Mucosa of stomach (tissue), 1 donor: ENCODE measurements at regions not wholly inside any gene's neighbourhood (a gene's known extent, or its start where the extent isn't known, plus 50 kb on each side); places are given as distances from the start of the nearest gene placed in this dataset.

ENCODE experiments used
- H3K27me3 ChIP-seq: one replicate; pipeline ENCODE4 v1.7.0; 2013; ENCODE audit warnings: mild to moderate bottlenecking, low read length; ENCODE audit not compliant: control insufficient read depth, insufficient read depth
- H3K36me3 ChIP-seq: one replicate; pipeline ENCODE4 v1.7.0; 2013; ENCODE audit warnings: low read length; ENCODE audit not compliant: control insufficient read depth, insufficient read depth
- H3K4me1 ChIP-seq: one replicate; pipeline ENCODE4 v1.7.0; 2013; ENCODE audit warnings: mild to moderate bottlenecking, low read length; ENCODE audit not compliant: control insufficient read depth, insufficient read depth
- H3K4me3 ChIP-seq: one replicate; pipeline ENCODE4 v1.7.0; 2013; ENCODE audit warnings: low read length
- H3K9ac ChIP-seq: one replicate; pipeline ENCODE4 v1.7.0; 2013; ENCODE audit warnings: mild to moderate bottlenecking, low read length, moderate library complexity
- H3K9me3 ChIP-seq: one replicate; pipeline ENCODE4 v1.7.0; 2013; ENCODE audit warnings: mild to moderate bottlenecking, low read length, moderate library complexity; ENCODE audit not compliant: control insufficient read depth
- donor health status: Pancreatic carcinoma.

DNA sequence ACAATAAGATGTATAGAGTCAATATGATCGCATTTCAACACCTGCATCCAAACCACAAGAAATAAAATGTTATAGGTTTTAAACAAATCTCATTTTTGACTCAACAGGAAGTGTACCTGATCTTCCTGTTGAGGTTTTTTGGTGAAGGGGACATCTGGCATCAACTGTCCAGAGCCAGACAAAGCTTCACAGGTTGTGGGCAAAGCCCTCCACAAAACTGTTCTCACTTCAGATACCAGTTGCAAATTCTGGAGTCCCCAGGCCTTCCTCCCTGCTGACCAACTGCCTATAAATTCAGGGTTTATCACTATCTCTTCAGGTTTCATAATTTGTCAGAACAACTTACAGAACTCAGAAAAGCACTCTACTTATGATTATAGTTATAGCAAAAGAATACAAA, 326.1 kb upstream of the CAMK1G start:
- H3K27me3 ChIP-seq: no peaks in the 10 kb centered on the region
- no peaks in the 10 kb centered on the region for H3K4me1 ChIP-seq
- H3K4me3 ChIP-seq: no peak overlapping the region
- H3K9ac ChIP-seq: no peak overlapping the region
- H3K36me3 ChIP-seq: no peaks in the 10 kb centered on the region
- H3K9me3 ChIP-seq: no peaks in the 10 kb centered on the region

DNA sequence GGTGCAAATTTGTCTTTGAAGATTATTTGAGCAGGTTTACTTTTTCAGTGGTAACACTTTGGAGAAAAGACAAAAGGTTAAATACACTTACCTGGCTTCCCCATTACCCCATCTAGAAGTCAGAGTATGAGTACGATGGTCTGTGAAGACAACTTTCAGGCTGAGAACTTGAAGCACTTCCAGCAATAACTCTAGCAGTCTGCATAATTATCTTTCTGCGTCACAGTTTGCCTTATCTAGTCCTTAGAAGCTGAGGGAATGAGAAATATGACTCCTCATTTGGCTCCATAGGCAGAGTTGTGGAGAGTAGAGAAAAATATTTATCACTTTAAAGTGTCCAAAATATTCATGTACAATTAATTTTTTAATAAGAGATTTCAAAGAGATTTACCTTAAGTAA, 323.4 kb upstream of the CAMK1G start:
- H3K9me3 ChIP-seq: no peaks in the 10 kb centered on the region
- H3K9ac ChIP-seq: no peak overlapping the region
- no peak overlapping the region for H3K4me3 ChIP-seq
- H3K27me3 ChIP-seq: no peaks in the 10 kb centered on the region
- no peaks in the 10 kb centered on the region for H3K4me1 ChIP-seq
- no peaks in the 10 kb centered on the region for H3K36me3 ChIP-seq

DNA sequence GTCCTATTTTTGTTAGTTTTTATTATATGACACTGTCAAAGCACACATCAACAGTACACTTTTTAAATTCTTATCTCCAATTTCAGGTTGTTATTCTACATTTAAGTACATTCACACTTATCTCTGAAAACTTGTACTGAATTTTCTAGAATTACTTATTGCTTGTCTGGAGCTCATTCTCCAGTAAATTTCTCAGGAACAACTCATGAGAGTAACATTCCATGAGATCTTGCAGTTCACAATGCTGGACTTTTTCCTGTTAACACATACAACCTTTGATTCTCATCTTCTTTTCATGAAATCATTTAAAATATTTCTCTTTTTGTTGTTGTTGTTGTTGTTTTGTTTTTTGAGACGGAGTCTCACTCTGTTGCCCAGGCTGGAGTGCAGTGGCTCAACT, 320.9 kb upstream of the CAMK1G start:
- H3K4me1 ChIP-seq: no peaks in the 10 kb centered on the region
- no peak overlapping the region for H3K4me3 ChIP-seq
- no peaks in the 10 kb centered on the region for H3K9me3 ChIP-seq
- H3K27me3 ChIP-seq: no peaks in the 10 kb centered on the region
- H3K36me3 ChIP-seq: no peaks in the 10 kb centered on the region
- H3K9ac ChIP-seq: no peak overlapping the region

DNA sequence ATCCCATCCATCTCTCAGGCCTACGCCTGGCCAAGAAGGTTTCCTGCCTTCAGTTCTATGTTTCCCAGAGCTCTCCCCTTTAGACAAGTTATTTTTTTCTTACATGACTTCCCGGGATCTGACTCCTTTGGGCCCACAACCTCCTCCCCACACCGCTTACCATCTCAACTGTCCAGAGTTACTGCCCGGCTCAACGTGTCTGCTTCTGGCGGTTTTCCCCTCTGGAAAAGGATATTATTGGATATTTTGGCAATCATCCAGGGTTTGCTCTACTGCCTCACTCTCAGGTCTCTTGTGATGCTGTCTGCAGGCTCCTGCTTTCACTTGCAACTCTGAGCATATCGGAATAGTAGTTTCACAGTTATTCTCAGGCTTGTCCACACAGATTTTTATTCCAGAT, 318.2 kb upstream of the CAMK1G start:
- Histone ChIP-seq H3K36me3 (no peaks in the 10 kb centered on the region), H3K27me3 (no peaks in the 10 kb centered on the region), H3K9me3 (no peaks in the 10 kb centered on the region), H3K4me1 (no peaks in the 10 kb centered on the region), H3K9ac (no peak overlapping the region), H3K4me3 (no peak overlapping the region)

DNA sequence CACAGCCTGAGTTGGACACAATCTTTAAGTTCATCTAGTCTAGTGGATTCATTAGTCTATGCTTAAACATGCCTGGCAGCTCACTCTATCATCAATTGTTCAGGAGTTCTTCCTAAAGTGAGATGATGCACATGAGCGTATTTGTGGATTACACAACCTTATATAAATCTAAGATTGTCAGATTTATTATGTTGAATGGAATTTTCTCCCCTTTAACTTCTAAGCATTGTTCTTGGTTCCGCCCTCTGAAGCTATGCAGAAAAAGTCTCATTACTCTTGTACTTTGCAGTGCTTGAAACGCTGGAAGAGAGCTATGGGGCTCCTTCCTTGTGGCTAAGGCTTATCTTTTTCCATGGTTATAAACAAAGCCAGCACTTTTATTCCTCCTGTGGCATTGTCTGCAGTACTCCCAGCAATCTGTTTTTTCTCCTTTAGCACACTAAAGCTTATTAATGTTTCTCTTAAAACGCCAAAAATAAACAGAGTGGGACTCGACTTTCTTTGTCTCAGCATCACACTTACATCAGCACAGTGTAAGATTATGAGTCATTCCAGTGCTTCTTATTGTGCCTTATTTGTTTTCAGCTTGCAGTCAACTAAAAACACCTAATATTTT, 316.8 kb upstream of the CAMK1G start:
- no peak overlapping the region for H3K9ac ChIP-seq
- no peak overlapping the region for H3K4me3 ChIP-seq
- H3K9me3 ChIP-seq: no peaks in the 10 kb centered on the region
- no peaks in the 10 kb centered on the region for H3K4me1 ChIP-seq
- no peaks in the 10 kb centered on the region for H3K27me3 ChIP-seq
- no peaks in the 10 kb centered on the region for H3K36me3 ChIP-seq

DNA sequence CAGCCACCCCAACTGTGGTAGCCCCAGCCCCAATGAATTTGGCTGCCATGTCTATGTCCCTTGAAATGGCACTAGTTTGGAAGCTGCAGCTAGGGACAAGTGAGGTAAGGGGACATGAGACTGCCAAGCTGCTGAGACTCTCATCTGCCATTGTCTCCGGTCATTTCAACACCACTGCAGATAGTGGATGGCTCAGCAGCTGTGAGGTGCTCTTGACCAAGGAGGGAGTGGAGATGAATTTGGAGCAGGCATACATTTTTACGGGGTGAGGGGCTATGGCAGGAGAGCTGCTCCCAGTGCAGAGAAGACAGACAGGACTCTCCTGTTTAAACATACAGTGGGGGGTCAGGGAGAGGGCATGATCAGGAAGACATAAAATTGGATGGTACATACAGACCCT, 315.5 kb upstream of the CAMK1G start:
- Histone ChIP-seq H3K27me3 (no peaks in the 10 kb centered on the region), H3K4me1 (no peaks in the 10 kb centered on the region), H3K9me3 (no peaks in the 10 kb centered on the region), H3K36me3 (no peaks in the 10 kb centered on the region), H3K4me3 (no peak overlapping the region), H3K9ac (no peak overlapping the region)

DNA sequence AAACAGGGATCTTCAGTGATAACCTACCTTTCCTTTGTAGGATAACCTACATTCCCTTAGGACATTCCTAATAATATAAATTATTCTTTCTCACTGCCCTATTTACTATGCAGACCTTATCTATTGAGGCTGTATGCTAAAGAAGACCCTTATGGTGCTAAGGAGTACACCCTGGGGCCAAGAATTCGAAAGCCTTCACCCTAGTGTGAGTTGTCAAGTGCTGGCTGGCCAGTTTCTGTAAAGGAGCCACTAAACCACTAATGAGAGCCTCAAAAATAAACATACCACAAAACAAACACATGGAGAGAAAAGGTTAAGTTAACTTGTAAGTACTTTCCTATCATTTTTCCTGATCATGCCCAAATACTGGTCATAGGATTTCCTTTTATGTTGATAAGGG, 315.0 kb upstream of the CAMK1G start:
- H3K9me3 ChIP-seq: no peaks in the 10 kb centered on the region
- H3K27me3 ChIP-seq: no peaks in the 10 kb centered on the region
- no peaks in the 10 kb centered on the region for H3K36me3 ChIP-seq
- no peaks in the 10 kb centered on the region for H3K4me1 ChIP-seq
- no peak overlapping the region for H3K4me3 ChIP-seq
- no peak overlapping the region for H3K9ac ChIP-seq

DNA sequence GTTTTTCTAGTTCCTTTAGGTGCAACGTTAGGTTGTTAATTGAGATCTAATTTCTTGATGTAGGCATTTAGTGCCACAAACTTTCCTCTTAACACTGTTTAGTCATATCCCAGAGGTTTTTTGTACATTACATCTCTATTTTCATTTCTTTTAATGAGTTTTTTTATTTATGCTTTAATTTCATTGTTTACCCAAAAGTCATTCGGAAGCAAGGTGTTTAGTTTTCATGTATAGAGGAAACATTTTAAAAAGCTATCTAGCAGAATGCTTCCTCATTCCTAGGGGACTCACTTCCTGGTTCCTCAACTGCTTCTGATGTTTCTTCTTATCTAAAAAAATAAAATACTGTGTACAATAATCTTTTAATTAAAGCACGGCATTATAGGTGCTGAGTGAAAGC, 307.2 kb upstream of the CAMK1G start:
- Histone ChIP-seq H3K27me3 (no peaks in the 10 kb centered on the region), H3K9me3 (no peaks in the 10 kb centered on the region), H3K9ac (no peak overlapping the region), H3K4me1 (no peaks in the 10 kb centered on the region), H3K36me3 (no peaks in the 10 kb centered on the region), H3K4me3 (no peak overlapping the region)

DNA sequence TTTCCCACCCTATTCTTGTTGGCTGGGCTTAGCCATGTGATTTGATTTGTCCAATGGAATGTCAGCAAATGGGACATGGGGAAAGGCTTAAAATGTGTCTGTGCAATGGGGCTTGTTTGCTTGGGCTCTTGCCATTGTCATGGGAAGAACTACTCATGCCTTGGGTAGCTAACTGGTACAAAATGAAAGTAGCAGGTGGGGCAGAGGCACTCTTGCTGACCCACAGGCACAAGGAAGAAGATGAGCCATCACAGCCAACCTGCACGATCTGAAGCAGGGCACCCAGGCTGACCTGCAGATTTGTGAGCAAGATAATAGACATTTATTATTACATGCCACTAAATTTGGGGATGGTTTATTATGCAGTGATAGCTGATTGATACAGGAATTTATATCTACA, 305.9 kb upstream of the CAMK1G start:
- H3K36me3 ChIP-seq: no peaks in the 10 kb centered on the region
- no peaks in the 10 kb centered on the region for H3K27me3 ChIP-seq
- H3K4me3 ChIP-seq: no peak overlapping the region
- no peaks in the 10 kb centered on the region for H3K4me1 ChIP-seq
- no peak overlapping the region for H3K9ac ChIP-seq
- no peaks in the 10 kb centered on the region for H3K9me3 ChIP-seq

DNA sequence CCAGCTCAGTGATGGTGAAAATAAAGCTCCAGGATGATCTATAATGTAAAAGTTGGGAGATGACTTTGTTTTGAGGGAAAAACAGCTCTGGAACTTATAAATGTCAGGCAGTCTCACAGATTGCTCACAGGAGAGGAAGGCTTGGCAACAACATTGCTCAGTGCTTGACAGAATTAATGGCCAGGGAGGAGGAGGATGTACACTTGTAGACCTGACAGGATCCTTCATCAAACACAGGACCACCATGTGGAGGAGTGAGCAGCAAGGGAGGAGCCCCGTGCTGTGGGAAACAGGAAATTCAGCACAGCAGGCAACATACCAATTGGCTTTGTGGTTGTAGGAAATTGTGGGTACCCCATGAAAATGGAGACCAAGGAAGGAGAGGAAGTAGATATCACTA, 291.8 kb upstream of the CAMK1G start:
- no peaks in the 10 kb centered on the region for H3K36me3 ChIP-seq
- H3K9ac ChIP-seq: no peak overlapping the region
- no peak overlapping the region for H3K4me3 ChIP-seq
- no peaks in the 10 kb centered on the region for H3K4me1 ChIP-seq
- no peaks in the 10 kb centered on the region for H3K9me3 ChIP-seq
- H3K27me3 ChIP-seq: no peaks in the 10 kb centered on the region

DNA sequence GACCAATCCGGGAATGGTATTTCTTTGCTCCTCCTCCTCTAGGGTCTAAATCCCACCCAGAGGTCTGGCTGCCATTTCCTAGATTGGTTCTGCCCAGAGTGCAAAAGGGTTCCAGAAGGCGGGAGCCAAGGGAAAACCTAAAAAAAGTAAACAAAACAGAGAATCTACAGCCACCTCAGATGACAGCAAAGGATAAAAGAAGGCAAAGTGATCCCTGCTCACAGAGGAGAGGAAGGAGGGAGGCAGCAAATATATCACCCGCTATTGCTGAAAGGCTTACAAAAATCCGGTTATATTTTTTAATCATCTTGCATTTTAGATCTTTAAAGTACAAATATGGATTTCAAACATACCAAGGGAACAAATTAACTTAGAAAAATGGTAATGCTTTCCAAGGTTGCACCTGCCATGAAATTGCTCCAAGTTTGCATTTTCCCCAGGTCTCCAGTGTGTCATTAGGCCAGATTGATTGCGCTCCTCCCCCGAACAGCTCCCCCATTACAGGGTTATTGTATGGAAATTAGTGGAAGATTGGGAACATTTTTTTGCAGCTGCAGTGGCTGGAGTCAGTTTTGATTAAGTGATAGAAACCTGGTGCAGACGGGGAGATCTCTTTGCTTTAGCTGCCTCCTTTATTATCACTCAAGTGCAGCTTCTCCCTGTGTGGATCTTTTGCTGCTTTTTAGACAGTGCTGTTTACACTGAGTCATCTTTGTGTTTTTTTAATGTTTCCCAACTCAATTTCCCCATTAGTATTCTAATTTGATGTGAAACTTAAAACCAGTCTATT, 280.5 kb upstream of the CAMK1G start:
- no peak overlapping the region for H3K9ac ChIP-seq
- H3K4me3 ChIP-seq: no peak overlapping the region
- H3K4me1 ChIP-seq: no peaks in the 10 kb centered on the region
- no peaks in the 10 kb centered on the region for H3K27me3 ChIP-seq
- no peaks in the 10 kb centered on the region for H3K9me3 ChIP-seq
- no peaks in the 10 kb centered on the region for H3K36me3 ChIP-seq

DNA sequence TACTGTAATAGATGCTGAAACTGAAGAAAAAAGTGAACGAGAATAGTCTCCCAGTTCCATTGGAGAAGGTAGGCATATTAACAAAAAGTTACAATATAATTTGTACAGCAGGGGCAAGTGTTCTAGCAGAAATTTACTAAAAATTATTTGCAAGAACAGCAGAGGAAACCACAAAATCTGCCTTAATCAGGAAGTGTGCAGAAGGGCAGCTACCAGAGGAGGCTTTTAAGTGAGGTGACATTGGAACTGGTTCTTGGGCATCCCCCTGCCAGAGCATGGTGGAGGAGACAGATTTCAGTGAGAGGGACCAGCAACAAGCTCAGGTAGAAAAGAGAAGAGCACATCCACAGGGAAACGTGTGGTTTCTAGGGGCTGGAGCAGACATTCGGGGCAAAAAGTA, 279.3 kb upstream of the CAMK1G start:
- H3K27me3 ChIP-seq: no peaks in the 10 kb centered on the region
- no peaks in the 10 kb centered on the region for H3K36me3 ChIP-seq
- no peaks in the 10 kb centered on the region for H3K9me3 ChIP-seq
- H3K4me3 ChIP-seq: no peak overlapping the region
- no peak overlapping the region for H3K9ac ChIP-seq
- no peaks in the 10 kb centered on the region for H3K4me1 ChIP-seq
